Hematopoietic multipotent progenitor cell treated with erythropoietin and hydrocortisone succinate and interleukin-3 and kit ligand, for 15 days (in vitro differentiated cells): ENCODE measurements at regions not wholly inside any gene's neighbourhood (a gene's known extent, or its start where the extent isn't known, plus 50 kb on each side); places are given as distances from the start of the nearest gene placed in this dataset.

Experiments used
- DNase-seq: peaks from one replicate; pipeline ENCODE4 v3.0.0-alpha.2; 2015; ENCODE audit warnings: low spot score

- no peak for DNase-seq
Observed at GRCh38 chr12:30507576-30507975, 188.1 kb downstream of the IPO8 start.

GRCh38 chr12:30506411-30506810, 189.3 kb downstream of the IPO8 start:
- no peak for DNase-seq

- DNase-seq = no peak
Observed at GRCh38 chr12:30501718-30502117, 194.0 kb downstream of the IPO8 start.

DNA sequence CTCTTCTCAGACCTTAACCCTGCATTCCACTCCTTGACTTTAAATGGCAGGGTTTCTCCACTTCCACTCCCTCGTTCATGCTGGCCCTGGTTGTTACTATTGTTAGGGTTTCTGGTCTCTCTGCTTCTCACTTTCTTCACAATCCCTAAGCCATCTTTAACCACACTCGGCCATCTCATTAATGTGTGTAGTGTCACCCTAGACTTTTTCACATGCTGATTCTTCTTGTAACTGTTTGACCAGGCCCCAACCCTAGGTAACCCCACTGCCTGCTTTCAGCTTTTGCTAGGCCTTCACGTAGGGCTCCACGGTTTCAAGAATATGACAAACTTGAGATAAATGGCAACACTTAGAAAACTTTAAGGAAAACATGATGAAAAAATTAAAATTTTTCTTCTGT, 195.1 kb downstream of the IPO8 start:
- DNase-seq = no peak

GRCh38 chr12:30485230-30485890, 210.3 kb downstream of the IPO8 start:
- DNase-seq = no peak

- no peak for DNase-seq
Observed at GRCh38 chr12:30484658-30485057, 211.0 kb downstream of the IPO8 start.

DNA sequence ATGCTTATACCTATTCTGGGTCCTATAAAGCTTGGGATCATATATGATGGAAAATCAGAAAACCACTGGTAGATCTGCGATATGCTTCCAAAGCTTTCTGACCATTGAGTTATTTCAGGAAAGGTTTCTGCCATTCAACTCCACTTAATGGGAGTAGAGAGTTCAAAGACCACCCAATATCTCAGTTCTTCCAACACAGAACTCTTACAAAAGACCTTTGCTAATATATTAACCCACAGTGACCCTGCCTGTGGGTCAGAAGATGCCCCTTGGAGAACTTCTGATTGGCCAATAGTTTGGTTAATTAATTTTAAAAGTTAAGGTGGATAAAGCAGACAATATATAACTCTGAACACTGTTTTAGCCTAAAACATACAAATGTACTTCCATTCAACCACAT, 213.0 kb downstream of the IPO8 start:
- DNase-seq = no peak

DNA sequence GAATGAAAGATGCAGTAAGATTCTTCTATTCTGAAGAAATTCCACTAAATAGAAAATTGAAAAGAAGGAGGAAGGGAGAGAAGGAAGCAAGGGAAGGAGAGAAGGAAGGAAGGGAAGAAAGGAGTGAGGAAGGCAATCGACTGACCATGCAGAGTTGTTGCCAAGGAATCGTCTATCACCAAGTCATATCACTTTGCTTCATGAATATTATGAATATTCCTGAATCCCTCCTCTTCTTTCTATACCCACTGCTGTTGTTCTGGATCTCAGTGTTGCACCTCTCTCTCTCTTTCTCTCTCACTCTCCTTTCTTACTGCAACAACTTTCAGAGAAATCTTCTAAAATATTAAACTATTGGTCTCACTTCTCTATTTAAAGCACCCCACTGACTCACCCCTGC, 222.4 kb downstream of the IPO8 start:
- no peak for DNase-seq

- no peak for DNase-seq
Observed at GRCh38 chr12:30466093-30466585, 229.5 kb downstream of the IPO8 start.

DNA sequence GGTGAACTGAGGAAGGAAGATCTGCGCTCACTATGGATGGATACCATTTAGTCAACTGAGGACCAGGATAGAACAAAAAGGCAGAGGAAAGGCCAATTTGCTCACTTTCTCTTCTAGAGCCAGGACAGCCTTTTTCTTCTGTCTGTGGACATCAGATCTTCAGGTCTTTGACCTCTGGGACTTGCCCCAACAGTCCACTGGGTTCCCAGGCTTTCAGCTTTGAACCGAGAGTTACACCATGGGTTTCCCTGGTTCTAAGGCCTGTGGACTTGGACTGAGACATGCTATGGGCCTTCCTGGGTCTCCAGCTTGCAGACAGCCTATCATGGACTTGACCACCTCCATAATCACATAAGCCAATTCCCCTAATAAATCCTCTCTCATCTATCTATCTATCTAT, 232.0 kb downstream of the IPO8 start:
- DNase-seq = no peak

GRCh38 chr12:30462249-30462648, 233.4 kb downstream of the IPO8 start:
- DNase-seq = no peak

DNA sequence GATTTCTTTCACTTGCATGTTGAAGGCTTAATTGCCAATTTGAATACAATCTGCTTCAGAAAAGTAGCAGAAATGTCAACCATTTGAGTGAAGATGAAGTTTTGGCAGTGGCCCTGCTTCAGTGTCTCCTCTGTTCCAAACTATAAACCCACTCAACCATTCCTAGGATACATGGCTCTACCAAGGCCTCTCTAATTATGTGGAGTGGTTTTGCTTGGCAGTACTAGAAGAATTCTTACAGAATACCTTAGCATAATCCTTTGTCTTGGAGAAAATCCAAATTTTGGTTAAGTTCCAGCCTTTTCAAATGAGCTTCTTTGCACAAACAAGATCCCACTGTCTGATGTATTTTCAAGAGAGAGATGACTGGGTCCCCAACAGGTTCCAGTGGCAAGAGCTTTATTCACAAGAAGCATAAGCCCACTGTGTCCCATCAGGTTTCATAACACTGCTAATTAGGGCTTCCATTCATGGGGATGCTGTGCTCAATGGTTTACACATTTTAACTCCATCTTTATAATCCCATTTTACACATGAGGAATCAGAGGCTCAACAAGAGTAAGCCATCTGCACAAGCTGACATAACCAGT, 234.5 kb downstream of the IPO8 start:
- DNase-seq = no peak

DNA sequence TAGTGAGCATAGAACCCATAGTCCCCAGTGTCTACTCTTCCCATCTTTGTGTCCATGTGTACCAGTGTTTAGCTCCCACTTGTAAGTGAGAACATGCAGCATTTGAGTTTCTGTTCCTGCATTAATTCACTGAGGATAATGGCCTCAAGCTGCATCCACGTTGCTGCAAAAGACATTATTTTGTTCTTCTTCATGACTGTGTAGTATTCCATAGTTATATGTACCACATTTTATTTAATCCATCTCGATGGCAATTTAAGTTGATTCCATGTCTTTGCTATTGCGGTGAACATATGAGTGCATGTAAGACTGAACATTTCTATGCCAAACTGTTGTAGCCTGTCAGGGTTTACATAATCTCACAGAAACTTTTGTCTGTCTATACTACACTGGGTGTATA, 237.2 kb downstream of the IPO8 start:
- no peak for DNase-seq

DNA sequence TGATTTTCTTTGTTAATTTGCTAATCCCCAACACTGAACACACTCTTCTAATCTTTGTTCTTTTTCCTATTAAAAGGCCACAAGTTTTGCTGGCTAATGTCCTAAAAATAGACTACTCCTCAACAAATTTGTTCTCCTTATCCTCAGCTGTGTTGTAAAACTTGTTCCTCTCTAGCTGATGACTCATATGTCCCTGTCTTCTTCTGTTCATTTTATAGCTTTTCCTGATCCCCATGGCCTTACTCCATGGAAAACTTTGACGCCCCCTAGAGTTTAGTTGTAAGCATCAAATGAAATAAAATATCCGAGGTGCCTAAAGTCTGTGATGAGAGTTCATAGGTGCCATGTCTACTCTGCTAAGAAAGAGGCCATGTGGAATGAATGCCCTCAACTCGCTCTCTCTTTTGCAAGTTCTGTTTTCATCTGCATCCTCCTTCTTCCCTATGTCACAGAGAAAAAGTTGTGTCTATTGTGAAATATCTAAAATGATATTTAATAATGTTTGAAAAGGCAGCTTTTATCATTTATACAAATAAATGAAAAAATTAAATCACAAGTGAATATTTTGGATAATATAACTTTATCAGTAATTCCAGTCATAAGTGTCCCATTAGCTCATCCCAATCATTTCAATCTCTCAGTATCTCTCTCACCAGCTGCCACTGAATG, 237.9 kb downstream of the IPO8 start:
- DNase-seq = no peak

- no peak for DNase-seq
Observed at GRCh38 chr12:30450872-30451271, 244.8 kb downstream of the IPO8 start.

DNA sequence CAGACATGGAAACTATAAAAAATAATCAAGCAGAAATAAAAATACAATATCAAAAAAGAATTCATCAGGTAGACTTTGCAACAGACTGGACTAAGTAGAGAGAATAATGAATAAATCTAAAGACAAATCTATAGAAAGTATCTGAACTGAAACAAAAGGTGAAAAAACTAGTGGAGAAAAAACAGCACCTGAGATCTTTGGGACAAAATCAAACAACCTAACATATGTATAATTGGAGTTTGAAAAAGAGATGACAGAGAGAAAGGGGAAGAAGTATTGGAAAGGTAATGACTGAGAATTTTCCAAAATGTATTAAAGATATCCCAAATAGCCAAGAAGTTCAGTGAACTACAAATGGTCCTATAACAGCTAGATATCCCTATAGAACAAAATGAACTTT, 245.4 kb downstream of the IPO8 start:
- no peak for DNase-seq

- DNase-seq = no peak
Observed at GRCh38 chr12:30448038-30448437, 247.6 kb downstream of the IPO8 start.

- no peak for DNase-seq
Observed at GRCh38 chr12:30447061-30447750, 248.5 kb downstream of the IPO8 start.

DNA sequence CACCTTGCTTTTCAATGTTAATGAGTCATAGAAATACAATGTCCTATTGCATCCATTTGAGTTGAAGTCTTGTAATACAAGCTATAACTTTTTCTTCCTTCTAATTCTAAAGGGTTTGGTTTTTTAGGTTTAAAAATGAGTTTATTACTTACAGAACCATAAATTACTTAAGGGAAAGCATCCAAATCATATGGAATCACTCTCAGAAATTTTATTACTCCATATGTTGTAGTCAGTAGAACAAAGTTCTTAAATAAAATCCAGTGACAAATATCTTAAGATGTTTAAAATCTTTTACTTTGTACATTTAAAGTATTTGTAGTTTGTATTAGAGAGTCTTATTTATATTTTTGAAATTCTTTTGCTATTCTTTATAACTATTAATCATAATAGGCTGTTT, 253.2 kb downstream of the IPO8 start:
- no peak for DNase-seq

DNA sequence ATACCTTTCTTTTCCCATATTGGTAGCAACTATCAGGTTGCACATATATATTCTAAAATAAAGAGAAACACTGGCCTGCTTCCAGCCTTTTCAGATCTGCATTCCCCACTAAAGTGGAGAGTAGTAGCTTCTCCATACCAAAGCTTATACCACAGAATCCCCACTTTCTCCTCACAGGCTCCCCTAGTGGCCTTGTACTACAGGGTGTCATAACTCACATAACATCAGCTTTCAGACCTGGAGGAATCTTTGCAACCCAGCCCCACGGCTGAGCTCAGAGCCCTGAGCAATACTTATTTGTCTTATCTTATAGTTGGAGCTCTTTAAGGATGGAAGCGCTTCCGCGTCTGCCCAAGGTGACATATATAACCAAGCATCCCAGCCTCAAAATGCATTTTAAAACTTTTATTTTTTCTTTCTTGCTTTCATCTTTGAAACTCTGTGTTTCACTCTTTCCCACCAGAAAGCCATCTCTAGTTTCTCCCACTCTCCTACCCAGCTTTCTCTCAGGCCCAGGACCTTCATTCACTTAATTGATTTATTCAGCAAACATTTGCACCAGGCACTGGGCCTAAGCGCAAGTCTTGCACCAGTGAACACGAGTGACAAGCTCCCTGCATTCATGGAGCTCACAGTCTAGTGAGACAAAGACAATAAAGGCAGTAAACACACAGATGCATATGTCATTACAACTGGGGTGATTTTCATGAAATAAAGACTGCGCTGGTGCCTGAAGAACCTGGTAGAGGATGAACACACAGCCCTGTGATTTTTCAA, 254.7 kb downstream of the IPO8 start:
- DNase-seq = no peak

GRCh38 chr12:30439201-30439600, 256.5 kb downstream of the IPO8 start:
- DNase-seq = no peak

DNA sequence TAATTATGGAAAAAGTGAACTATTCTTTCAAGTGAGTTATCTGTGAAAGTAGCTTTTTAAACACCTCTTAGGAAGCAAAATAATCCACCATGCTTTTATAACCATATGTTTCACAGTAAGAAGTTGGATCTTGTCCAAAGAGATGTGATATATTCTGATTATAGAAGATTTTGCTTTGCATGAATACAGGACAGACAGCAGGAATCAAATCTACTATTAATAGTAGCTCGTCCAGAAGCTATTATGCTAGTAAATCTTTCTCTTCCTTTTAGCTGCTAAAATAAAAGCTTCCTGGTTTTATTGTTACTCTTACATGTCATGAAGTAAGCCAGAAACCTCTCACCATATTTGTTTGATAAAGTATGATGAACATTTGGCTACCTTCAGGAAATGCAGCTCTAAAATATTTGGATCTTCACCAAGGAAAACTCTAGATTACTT, 257.0 kb downstream of the IPO8 start:
- no peak for DNase-seq
